Natural killer cell (primary cell): ENCODE measurements at regions not wholly inside any gene's neighbourhood (a gene's known extent, or its start where the extent isn't known, plus 50 kb on each side); places are given as distances from the start of the nearest gene placed in this dataset.

Experiments used
- ATAC-seq, 3 donors: fragments of 150-1000 bp in 2 of 3; fragments of 200-7000 bp in 1 of 3; cut with Tn5 transposase; 1 replicate in 1 of 3; 2 replicates in 2 of 3; pipeline ENCODE4 v1.10.0; 2021; ENCODE audit warnings: mild to moderate bottlenecking in 2 of 3, moderate library complexity in 2 of 3
- DNase-seq, 2 donors: peaks; one replicate each; pipeline versions ENCODE4 v3.0.0 to v3.0.0-alpha.2; 2013 to 2021; ENCODE audit warnings: mixed read lengths in 1 of 2
- H3K27ac ChIP-seq: one replicate; pipeline ENCODE4 v1.5.1; 2013; ENCODE audit warnings: mild to moderate bottlenecking, low read length
- H3K27me3 ChIP-seq: one replicate; pipeline ENCODE4 v1.6.1; 2013; ENCODE audit warnings: low read length; ENCODE audit not compliant: control insufficient read depth, insufficient read depth
- H3K36me3 ChIP-seq: one replicate; pipeline ENCODE4 v1.6.1; 2013; ENCODE audit warnings: low read length; ENCODE audit not compliant: control insufficient read depth, insufficient read depth
- H3K4me1 ChIP-seq: one replicate; pipeline ENCODE4 v1.6.1; 2013; ENCODE audit warnings: low read length; ENCODE audit not compliant: control insufficient read depth, insufficient read depth
- H3K4me3 ChIP-seq: one replicate; pipeline ENCODE4 v1.5.1; 2013; ENCODE audit warnings: low read length
- H3K9me3 ChIP-seq: one replicate; pipeline ENCODE4 v1.6.1; 2013; ENCODE audit warnings: low read length; ENCODE audit not compliant: control insufficient read depth, insufficient read depth
- H3K27ac Mint-ChIP-seq, 2 donors: one replicate each; pipeline ENCODE4 v1.8.0; 2022; ENCODE audit warnings: mild to moderate bottlenecking in 2 of 2, mixed read lengths in 2 of 2, moderate library complexity in 1 of 2
- H3K27me3 Mint-ChIP-seq, 2 donors: one replicate each; pipeline ENCODE4 v1.8.0; 2022; ENCODE audit warnings: low read depth in 2 of 2, mixed read lengths in 2 of 2
- H3K36me3 Mint-ChIP-seq: one replicate; pipeline ENCODE4 v1.8.0; 2022; ENCODE audit warnings: mixed read lengths
- H3K4me1 Mint-ChIP-seq, 2 donors: one replicate each; pipeline ENCODE4 v1.8.0; 2022; ENCODE audit warnings: mixed read lengths in 2 of 2
- H3K4me3 Mint-ChIP-seq: one replicate; pipeline ENCODE4 v1.8.0; 2022; ENCODE audit warnings: mild to moderate bottlenecking, moderate library complexity, mixed read lengths
- H3K9me3 Mint-ChIP-seq, 2 donors: one replicate each; pipeline ENCODE4 v1.8.0; 2022; ENCODE audit warnings: mixed read lengths in 2 of 2
- CTCF ChIP-seq: fragments of 200-600 bp; IDR thresholded peaks from one replicate; pipeline ENCODE4 v1.8.0; 2022; ENCODE audit warnings: antibody characterized with exemption
- WGBS: methylation state at CpG from one replicate; pipeline ENCODE4 v1.1.7; 2013; ENCODE audit warnings: missing lambda C conversion rate; ENCODE audit not compliant: insufficient coverage; 5-methylcytosine and 5-hydroxymethylcytosine counted together
- intact Hi-C: fragments of 100-400 bp; cut with micrococcal nuclease; formaldehyde crosslinking; loops from one replicate; pipeline ENCODE4 v1.14.2; 2022

DNA sequence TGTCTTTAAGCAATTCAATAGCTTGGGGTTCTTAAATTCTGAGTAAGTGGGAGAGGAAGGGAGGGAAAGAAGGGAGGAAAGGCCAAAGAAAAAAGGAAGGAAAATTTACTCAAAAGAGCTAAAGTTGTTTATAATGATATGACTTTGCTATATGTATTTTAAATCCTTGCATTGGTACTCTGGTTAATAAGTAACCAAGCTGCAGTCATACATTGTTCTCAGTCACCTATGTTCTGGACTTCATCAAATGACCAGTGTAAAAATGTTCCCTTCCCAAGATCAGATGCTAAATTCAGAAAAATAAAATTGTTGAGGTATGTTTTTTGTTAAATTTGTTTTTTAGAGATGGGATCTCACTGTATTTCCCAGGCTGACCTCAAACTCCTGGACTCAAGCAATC lies 259.9 kb upstream of the CPNE8 start:
- DNase-seq (no peak), ATAC-seq (no peak)
- no peak for TF ChIP-seq CTCF
- Histone ChIP-seq H3K9me3 (no peaks in the 10 kb centered on the region), H3K36me3 (no peaks in the 10 kb centered on the region), H3K4me1 (no peaks in the 10 kb centered on the region), H3K27ac (no peak overlapping the region), H3K27me3 (no peaks in the 10 kb centered on the region), H3K4me3 (no peak overlapping the region)
- H3K4me3 Mint-ChIP-seq: no peak overlapping the region
- intact Hi-C loops: no loop called here
- no peaks in the 10 kb centered on the region for H3K4me1 Mint-ChIP-seq
- H3K27ac Mint-ChIP-seq: no peak overlapping the region
- peaks cover 0 to 2% of the 10 kb centered on the region in 2 donors for H3K9me3 Mint-ChIP-seq
- no peaks in the 10 kb centered on the region for H3K36me3 Mint-ChIP-seq
- H3K27me3 Mint-ChIP-seq: no peaks in the 10 kb centered on the region

DNA sequence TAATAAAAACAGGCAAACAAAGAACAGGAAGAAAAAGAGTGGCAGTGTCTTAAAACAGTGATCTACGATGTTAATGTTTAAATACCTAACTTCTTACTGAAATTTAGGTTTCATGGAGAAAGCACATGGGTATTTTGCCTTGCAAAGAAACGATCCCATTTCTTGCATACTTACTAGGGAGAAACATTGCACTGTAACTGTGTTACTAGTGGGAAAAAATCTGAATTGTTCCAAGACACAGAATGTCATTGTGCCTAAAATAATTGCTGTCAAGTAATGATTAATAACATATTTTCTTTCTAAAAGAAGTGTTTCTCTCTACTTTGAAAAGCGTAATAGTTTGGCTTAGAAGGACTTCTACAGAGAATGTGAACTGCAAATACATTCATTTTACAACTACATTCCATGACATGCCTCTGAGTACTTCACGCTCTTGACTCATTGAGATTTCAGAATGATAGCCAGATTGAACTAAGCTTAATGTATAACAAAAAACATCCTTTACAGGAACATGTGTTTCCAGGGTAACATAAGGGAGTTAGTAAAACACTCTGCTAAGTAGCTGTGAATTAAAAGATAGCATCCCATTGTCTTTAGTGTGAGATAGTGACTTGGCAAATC lies 256.2 kb upstream of the CPNE8 start:
- H3K36me3 ChIP-seq: no peaks in the 10 kb centered on the region
- no peaks in the 10 kb centered on the region for H3K4me1 ChIP-seq
- no peak for TF ChIP-seq CTCF
- no peaks in the 10 kb centered on the region for H3K9me3 ChIP-seq
- DNase-seq: no peak
- intact Hi-C loops: no loop called here
- H3K4me3 Mint-ChIP-seq: no peak overlapping the region
- no peaks in the 10 kb centered on the region for H3K27me3 ChIP-seq
- no peaks in the 10 kb centered on the region for H3K27me3 Mint-ChIP-seq
- H3K9me3 Mint-ChIP-seq: peaks cover 6 to 9% of the 10 kb centered on the region in 2 donors
- no peaks in the 10 kb centered on the region for H3K36me3 Mint-ChIP-seq
- ATAC-seq: no peak
- WGBS: 75% methylated on average over 2 of the region's 4 CpGs
- no peaks in the 10 kb centered on the region for H3K4me1 Mint-ChIP-seq
- H3K27ac Mint-ChIP-seq: no peak overlapping the region
- no peak overlapping the region for H3K4me3 ChIP-seq
- H3K27ac ChIP-seq: no peak overlapping the region

DNA sequence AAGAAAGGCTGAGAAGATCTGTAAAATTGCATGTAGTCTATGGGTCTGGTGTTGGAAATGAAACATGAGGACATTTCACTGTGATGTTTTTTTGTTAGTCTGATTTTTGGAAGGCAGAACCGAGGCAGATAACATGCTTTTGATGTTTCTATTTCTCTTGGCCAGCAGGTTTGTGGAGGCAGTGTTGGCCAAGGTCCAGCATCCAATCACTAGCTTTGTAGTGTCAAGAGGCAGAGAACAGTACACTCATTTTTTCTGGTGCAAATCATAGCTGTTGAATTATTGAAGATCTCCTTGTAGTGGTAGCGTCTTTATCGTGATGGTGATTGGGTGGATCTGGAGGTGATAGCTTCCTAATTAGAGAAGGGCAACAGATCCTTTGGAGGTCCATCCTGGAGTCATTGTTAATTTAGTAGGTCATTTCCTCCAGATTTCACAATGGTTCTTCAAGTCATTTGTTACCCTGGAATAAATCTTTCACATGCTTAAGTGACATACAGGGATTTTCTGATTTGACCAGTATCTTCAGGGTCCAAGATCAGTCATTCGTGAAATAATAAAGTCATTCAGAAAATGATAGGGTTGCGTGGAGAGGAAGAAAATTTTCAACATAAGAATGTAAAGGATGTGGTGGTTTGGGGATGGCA lies 252.4 kb upstream of the CPNE8 start:
- H3K4me1 Mint-ChIP-seq: no peaks in the 10 kb centered on the region
- H3K9me3 ChIP-seq: no peaks in the 10 kb centered on the region
- no peak overlapping the region for H3K27ac Mint-ChIP-seq
- H3K27me3 ChIP-seq: no peaks in the 10 kb centered on the region
- no peak for TF ChIP-seq CTCF
- no peaks in the 10 kb centered on the region for H3K36me3 ChIP-seq
- DNase-seq: no peak
- peaks cover 10 to 14% of the 10 kb centered on the region in 2 donors for H3K9me3 Mint-ChIP-seq
- WGBS: 78% methylated on average over 5 of the region's 5 CpGs
- intact Hi-C loops: no loop called here
- H3K27ac ChIP-seq: no peak overlapping the region
- H3K27me3 Mint-ChIP-seq: no peaks in the 10 kb centered on the region
- no peaks in the 10 kb centered on the region for H3K4me1 ChIP-seq
- no peak overlapping the region for H3K4me3 ChIP-seq
- H3K36me3 Mint-ChIP-seq: peaks cover 9% of the 10 kb centered on the region
- ATAC-seq: no peak
- H3K4me3 Mint-ChIP-seq: no peak overlapping the region
